Uterus (tissue), 2 donors: ENCODE measurements at regions not wholly inside any gene's neighbourhood (a gene's known extent, or its start where the extent isn't known, plus 50 kb on each side); places are given as distances from the start of the nearest gene placed in this dataset.

Experiments used
- POLR2A ChIP-seq, 2 donors: fragments of 450-650 bp; IDR thresholded peaks; one replicate each; pipeline ENCODE4 v1.6.1; 2016; ENCODE audit warnings: antibody characterized with exemption in 2 of 2, mild to moderate bottlenecking in 1 of 2, moderate library complexity in 1 of 2
- TF ChIP-seq, protein P1 (sequence below), 4 experiments: fragments of 200-600 bp in 2 of 4; fragments of 450-650 bp in 2 of 4; sonication (generic) in 2 of 4; IDR thresholded peaks; one replicate each; pipeline ENCODE4 v1.5.1; 2016 to 2019; ENCODE audit warnings: antibody characterized with exemption in 4 of 4, mild to moderate bottlenecking in 2 of 4, moderate library complexity in 1 of 4

DNA sequence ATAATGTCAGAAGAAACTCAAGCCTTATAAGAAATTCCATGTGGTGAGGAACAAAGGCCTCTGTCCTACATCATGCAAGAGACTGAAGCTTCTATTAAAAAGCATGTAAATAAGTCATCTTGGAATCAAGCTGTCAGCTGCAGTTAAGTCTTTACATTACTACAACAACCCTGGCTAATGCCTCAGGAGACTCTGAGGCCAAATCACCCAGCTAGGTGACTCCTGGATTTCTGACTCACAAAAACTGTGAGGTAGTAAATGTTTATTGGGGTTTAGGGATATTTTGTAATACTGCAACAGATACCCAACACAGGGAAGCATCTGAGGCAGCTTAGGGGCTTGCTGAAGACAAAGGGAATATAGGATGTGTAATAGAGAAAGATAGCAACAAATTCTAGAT lies 89.6 kb downstream of the C11orf87 start:
- TF ChIP-seq, protein P1, sequence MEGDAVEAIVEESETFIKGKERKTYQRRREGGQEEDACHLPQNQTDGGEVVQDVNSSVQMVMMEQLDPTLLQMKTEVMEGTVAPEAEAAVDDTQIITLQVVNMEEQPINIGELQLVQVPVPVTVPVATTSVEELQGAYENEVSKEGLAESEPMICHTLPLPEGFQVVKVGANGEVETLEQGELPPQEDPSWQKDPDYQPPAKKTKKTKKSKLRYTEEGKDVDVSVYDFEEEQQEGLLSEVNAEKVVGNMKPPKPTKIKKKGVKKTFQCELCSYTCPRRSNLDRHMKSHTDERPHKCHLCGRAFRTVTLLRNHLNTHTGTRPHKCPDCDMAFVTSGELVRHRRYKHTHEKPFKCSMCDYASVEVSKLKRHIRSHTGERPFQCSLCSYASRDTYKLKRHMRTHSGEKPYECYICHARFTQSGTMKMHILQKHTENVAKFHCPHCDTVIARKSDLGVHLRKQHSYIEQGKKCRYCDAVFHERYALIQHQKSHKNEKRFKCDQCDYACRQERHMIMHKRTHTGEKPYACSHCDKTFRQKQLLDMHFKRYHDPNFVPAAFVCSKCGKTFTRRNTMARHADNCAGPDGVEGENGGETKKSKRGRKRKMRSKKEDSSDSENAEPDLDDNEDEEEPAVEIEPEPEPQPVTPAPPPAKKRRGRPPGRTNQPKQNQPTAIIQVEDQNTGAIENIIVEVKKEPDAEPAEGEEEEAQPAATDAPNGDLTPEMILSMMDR (IDR thresholded peaks at IDR 0.05): no peak
- TF ChIP-seq POLR2A (IDR thresholded peaks at IDR 0.05): no peak
